Gastrocnemius medialis (tissue), 4 donors: ENCODE measurements at regions not wholly inside any gene's neighbourhood (a gene's known extent, or its start where the extent isn't known, plus 50 kb on each side); places are given as distances from the start of the nearest gene placed in this dataset.

Experiments used
- POLR2A ChIP-seq, 2 donors: fragments of 450-650 bp; IDR thresholded peaks; one replicate each; pipeline ENCODE4 v1.6.1; 2017; ENCODE audit warnings: antibody characterized with exemption in 2 of 2, mild to moderate bottlenecking in 2 of 2, moderate library complexity in 2 of 2
- TF ChIP-seq, protein P1 (sequence below), 5 experiments: fragments of 450-650 bp in 3 of 5; fragments of 200-600 bp in 2 of 5; sonication (generic) in 2 of 5; IDR thresholded peaks in 4 of 5; conservative IDR thresholded peaks in 1 of 5; 1 replicate in 4 of 5; 2 replicates in 1 of 5; pipeline ENCODE4 v1.5.1; 2016 to 2019; ENCODE audit warnings: antibody characterized with exemption in 5 of 5, mild to moderate bottlenecking in 3 of 5, moderate library complexity in 3 of 5

DNA sequence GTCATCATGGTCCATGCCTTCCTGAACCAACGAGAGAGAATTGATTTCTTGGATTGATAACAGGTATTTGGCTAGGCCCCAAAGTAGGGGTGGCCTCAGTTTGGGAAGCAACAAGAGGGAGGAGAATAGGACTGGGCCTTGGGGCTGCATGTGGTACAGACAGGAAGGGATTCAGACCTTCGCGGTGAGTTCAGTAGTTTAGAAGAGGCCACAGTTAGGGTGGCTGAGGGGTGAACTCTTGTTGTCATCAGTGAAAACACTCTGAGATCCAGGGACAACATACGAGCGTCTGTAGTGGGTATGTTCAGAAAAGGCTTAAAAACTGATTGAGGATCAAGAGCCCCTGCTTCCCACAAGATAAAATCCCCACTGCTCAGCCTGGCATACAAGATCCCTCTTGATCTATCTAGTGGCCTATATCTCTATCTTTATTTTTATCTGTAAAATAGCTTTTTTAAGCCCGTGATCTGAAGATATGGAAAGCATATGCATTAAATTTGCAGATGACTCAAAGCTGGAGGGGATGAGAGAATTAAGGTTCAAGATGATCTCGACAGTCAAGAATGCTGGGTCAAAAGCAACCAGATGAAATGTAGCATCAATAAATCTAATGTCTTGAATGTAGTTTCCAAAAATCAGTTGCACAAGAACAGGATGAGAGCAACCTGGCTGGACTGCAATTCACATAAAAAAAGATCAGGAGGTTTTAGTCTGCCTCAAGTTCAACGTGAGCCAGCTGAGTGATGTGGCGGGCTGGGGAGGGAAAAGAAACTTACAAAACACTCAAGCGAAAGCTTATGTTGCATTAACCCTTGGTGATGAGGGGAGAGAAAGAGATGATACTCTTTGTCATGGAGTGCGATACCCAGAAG, 221.1 kb upstream of the TLE3 start:
- no peak for TF ChIP-seq POLR2A (IDR thresholded peaks at IDR 0.05)
- TF ChIP-seq, protein P1, sequence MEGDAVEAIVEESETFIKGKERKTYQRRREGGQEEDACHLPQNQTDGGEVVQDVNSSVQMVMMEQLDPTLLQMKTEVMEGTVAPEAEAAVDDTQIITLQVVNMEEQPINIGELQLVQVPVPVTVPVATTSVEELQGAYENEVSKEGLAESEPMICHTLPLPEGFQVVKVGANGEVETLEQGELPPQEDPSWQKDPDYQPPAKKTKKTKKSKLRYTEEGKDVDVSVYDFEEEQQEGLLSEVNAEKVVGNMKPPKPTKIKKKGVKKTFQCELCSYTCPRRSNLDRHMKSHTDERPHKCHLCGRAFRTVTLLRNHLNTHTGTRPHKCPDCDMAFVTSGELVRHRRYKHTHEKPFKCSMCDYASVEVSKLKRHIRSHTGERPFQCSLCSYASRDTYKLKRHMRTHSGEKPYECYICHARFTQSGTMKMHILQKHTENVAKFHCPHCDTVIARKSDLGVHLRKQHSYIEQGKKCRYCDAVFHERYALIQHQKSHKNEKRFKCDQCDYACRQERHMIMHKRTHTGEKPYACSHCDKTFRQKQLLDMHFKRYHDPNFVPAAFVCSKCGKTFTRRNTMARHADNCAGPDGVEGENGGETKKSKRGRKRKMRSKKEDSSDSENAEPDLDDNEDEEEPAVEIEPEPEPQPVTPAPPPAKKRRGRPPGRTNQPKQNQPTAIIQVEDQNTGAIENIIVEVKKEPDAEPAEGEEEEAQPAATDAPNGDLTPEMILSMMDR (IDR thresholded peaks at IDR 0.05 in 4 of 5, conservative IDR thresholded peaks at IDR 0.05 in 1 of 5) = no peak
